Thyroid gland (tissue), 4 donors: ENCODE measurements at regions not wholly inside any gene's neighbourhood (a gene's known extent, or its start where the extent isn't known, plus 50 kb on each side); places are given as distances from the start of the nearest gene placed in this dataset.

Source experiments
- DNase-seq, 2 donors: peaks; one replicate each; pipeline ENCODE4 v3.0.0-alpha.2; 2019
- H3K27ac ChIP-seq, 3 donors: fragments of 200-600 bp; sonication (generic); 1 replicate in 2 of 3; 2 replicates in 1 of 3; pipeline ENCODE4 v1.5.1; 2016 to 2019; ENCODE audit warnings: mild to moderate bottlenecking in 1 of 3, moderate library complexity in 1 of 3
- H3K27me3 ChIP-seq: fragments of 200-600 bp; sonication (generic); one replicate; pipeline ENCODE4 v1.5.1; 2019
- H3K36me3 ChIP-seq, 2 donors: fragments of 200-600 bp; sonication (generic); one replicate each; pipeline ENCODE4 v1.5.1; 2016 to 2019
- H3K4me1 ChIP-seq, 2 donors: fragments of 200-600 bp; sonication (generic); one replicate each; pipeline ENCODE4 v1.5.1; 2017 to 2019
- H3K4me3 ChIP-seq, 3 donors: fragments of 200-600 bp; sonication (generic); replicated peaks in 1 of 3; 1 replicate in 2 of 3; 2 replicates in 1 of 3; pipeline ENCODE4 v1.5.1; 2016; ENCODE audit warnings: mild to moderate bottlenecking in 1 of 3
- H3K9me3 ChIP-seq: fragments of 200-600 bp; sonication (generic); one replicate; pipeline ENCODE4 v1.5.1; 2017
- CTCF ChIP-seq, 6 experiments: fragments of 200-600 bp in 3 of 6; fragments of 450-650 bp in 3 of 6; sonication (generic) in 3 of 6; IDR thresholded peaks; one replicate each; pipeline ENCODE4 v1.5.1; 2016 to 2019; ENCODE audit warnings: antibody characterized with exemption in 6 of 6, mild to moderate bottlenecking in 2 of 6, inconsistent platforms in 1 of 6, moderate library complexity in 1 of 6
- POLR2A ChIP-seq, 2 donors: fragments of 450-650 bp; IDR thresholded peaks; one replicate each; pipeline ENCODE4 v1.6.1; 2017; ENCODE audit warnings: antibody characterized with exemption in 2 of 2, mild to moderate bottlenecking in 2 of 2, moderate library complexity in 1 of 2
- WGBS, 2 donors: methylation state at CpG; one replicate each; pipeline ENCODE4 v1.1.5; 2017; 5-methylcytosine and 5-hydroxymethylcytosine counted together
- intact Hi-C: fragments of 100-400 bp; cut with DNase I; formaldehyde crosslinking; loops from one replicate; pipeline ENCODE4 v1.15.1; 2023

GRCh38 chr17:77838748-77839697, 119.5 kb upstream of the TNRC6C start:
- Histone ChIP-seq H3K4me1 (peaks cover 11 to 21% of the 10 kb centered on the region in 2 donors), H3K27me3 (no peaks in the 10 kb centered on the region), H3K4me3 (no peak overlapping the region), H3K9me3 (no peaks in the 10 kb centered on the region), H3K36me3 (no peaks in the 10 kb centered on the region), H3K27ac (no peak overlapping the region)
- 94% methylated on average over 23 of the region's 23 CpGs for WGBS, 2 donors
- no peak for TF ChIP-seq CTCF (IDR thresholded peaks at IDR 0.05)
- no peak for TF ChIP-seq POLR2A (IDR thresholded peaks at IDR 0.05)
- no peak for DNase-seq
- intact Hi-C loops: no loop called here

- TF ChIP-seq CTCF (IDR thresholded peaks at IDR 0.05): no peak
- no peak for TF ChIP-seq POLR2A (IDR thresholded peaks at IDR 0.05)
- no peak overlapping the region for H3K4me3 ChIP-seq
- H3K27ac ChIP-seq: peak overlapping the region in 1 of 3 donors; percentile 3
- H3K4me1 ChIP-seq: peaks cover 11 to 14% of the 10 kb centered on the region in 2 donors
- intact Hi-C loops: no loop called here
- no peaks in the 10 kb centered on the region for H3K27me3 ChIP-seq
- H3K36me3 ChIP-seq: no peaks in the 10 kb centered on the region
- no peak for DNase-seq
- no peaks in the 10 kb centered on the region for H3K9me3 ChIP-seq
- 53 to 60% methylated on average over 16 of the region's 16 CpGs for WGBS, 2 donors
Measured at GRCh38 chr17:77839698-77840512, 118.6 kb upstream of the TNRC6C start.

DNA sequence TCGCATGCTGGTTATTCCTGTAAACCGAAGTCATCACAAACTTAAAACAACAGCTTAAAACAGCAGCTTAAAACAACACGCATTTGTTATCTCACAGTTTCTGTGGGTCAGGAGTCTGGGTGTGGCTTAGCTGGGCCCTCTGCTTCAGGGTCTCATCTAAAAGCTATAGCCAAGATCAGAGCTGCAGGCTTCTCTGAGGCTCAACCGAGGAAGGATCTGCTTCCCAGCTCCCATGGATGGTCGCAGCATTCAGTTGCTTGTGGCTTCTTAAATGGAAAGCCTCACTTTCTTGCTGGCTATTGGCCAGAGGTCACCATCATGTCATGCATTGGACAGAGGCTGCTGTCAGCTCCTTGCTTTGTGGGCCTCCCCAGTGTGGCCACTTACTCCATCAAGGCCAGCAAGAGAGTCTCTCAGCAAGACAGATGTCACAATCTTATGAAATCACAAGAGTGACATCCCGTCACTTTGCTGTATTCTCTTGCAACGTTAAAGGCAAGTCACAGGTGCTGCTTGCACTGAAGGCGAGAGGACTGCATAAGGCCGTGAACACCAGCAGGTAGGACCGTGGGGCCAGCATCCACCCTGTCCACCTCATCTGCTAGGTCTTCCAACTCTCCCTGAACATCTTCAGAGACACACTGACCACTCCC, 117.9 kb upstream of the TNRC6C start:
- Histone ChIP-seq H3K4me3 (no peak overlapping the region), H3K36me3 (no peaks in the 10 kb centered on the region), H3K27ac (peak overlapping the region in 1 of 3 donors; percentile 3), H3K4me1 (peaks cover 11 to 14% of the 10 kb centered on the region in 2 donors), H3K27me3 (no peaks in the 10 kb centered on the region), H3K9me3 (no peaks in the 10 kb centered on the region)
- 78 to 79% methylated on average over 6 to 10 of the region's 10 CpGs for WGBS, 2 donors
- TF ChIP-seq CTCF (IDR thresholded peaks at IDR 0.05) (no peak), POLR2A (IDR thresholded peaks at IDR 0.05) (no peak)
- intact Hi-C loops: no loop called here
- DNase-seq: no peak

DNA sequence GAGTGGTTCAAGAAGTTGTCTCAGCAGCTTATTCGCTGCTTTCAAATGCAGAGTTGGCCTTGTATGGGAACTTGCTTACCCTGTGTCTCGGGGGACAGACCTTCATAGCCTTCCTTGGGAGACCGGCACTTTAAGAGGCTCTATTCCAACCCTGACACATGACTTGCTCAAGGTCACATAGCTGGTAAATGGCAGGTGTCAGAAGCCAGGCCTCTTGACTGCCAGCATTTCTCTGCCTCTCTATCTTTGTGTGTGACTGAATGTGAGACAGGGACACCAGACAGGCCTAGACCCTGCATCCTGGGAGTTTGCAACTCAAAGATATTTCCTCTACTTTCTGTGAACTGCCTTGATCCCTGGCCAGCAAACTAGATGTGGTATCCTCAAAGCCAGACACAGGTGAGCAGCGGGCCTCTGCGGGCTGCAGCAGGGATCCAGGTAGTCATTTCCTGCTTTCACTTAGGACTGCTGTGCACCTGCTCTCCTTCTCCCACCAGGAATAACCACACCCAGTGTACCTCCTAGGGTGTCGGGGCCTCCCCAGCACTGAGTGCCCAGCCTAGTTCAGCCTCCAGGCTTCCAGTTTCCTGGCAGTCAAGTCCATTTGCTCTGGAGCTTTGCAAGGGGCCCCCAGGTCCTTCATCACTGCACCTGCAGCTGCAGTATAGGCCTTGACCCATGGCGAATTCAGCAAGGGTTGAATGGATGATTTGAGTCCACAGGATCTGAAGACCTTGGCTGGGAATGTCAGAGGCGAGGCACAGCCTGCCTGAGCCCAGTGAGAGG, 116.6 kb upstream of the TNRC6C start:
- Histone ChIP-seq H3K36me3 (no peaks in the 10 kb centered on the region), H3K4me1 (peaks cover 11 to 14% of the 10 kb centered on the region in 2 donors), H3K9me3 (no peaks in the 10 kb centered on the region), H3K27ac (no peak overlapping the region), H3K4me3 (no peak overlapping the region), H3K27me3 (no peaks in the 10 kb centered on the region)
- WGBS, 2 donors: 93 to 96% methylated on average over 6 to 8 of the region's 8 CpGs
- TF ChIP-seq POLR2A (IDR thresholded peaks at IDR 0.05) (no peak), CTCF (IDR thresholded peaks at IDR 0.05) (no peak)
- intact Hi-C loops: no loop called here
- DNase-seq: no peak
